MM.1S (cell line): ENCODE measurements at regions not wholly inside any gene's neighbourhood (a gene's known extent, or its start where the extent isn't known, plus 50 kb on each side); places are given as distances from the start of the nearest gene placed in this dataset.

Experiments
- DNase-seq: peaks from one replicate; pipeline ENCODE4 v3.0.0-alpha.2; 2015
- H2AFZ ChIP-seq: fragments of 300-600 bp; sonication (generic); 2 replicates; pipeline ENCODE4 v1.6.0; 2016; ENCODE audit warnings: antibody characterized with exemption, low read length
- H3F3A ChIP-seq: fragments of 300-600 bp; sonication (generic); 2 replicates; pipeline ENCODE4 v1.6.1; 2016; ENCODE audit warnings: mild to moderate bottlenecking, antibody characterized with exemption, low read length, moderate library complexity, mixed read lengths; ENCODE audit not compliant: insufficient read depth
- H3K27ac ChIP-seq: fragments of 300-600 bp; sonication (generic); 2 replicates; pipeline ENCODE4 v1.5.1; 2016; ENCODE audit warnings: mild to moderate bottlenecking, low read length
- H3K27me3 ChIP-seq: fragments of 300-600 bp; sonication (generic); replicated peaks from 2 replicates; pipeline ENCODE4 v1.6.0; 2016; ENCODE audit warnings: low read length; ENCODE audit not compliant: insufficient read depth
- H3K36me3 ChIP-seq: fragments of 300-600 bp; sonication (generic); replicated peaks from 2 replicates; pipeline ENCODE4 v1.6.1; 2016; ENCODE audit warnings: mild to moderate bottlenecking, low read length, mixed read lengths; ENCODE audit not compliant: insufficient read depth
- H3K4me1 ChIP-seq: fragments of 300-600 bp; sonication (generic); 2 replicates; pipeline ENCODE4 v1.6.1; 2016; ENCODE audit warnings: low read length, mixed read lengths
- H3K4me2 ChIP-seq: fragments of 300-600 bp; sonication (generic); 2 replicates; pipeline ENCODE4 v1.6.0; 2016; ENCODE audit warnings: low read depth, low read length
- H3K4me3 ChIP-seq: fragments of 300-600 bp; sonication (generic); 2 replicates; pipeline ENCODE4 v1.5.1; 2016; ENCODE audit warnings: low read length, mixed read lengths
- H3K79me2 ChIP-seq: fragments of 300-600 bp; sonication (generic); 2 replicates; pipeline ENCODE4 v1.6.1; 2016; ENCODE audit warnings: mixed run types, low read length, mixed read lengths
- H3K9ac ChIP-seq: fragments of 300-600 bp; sonication (generic); 2 replicates; pipeline ENCODE4 v1.6.1; 2016; ENCODE audit warnings: low read length, mixed read lengths
- H3K9me2 ChIP-seq: fragments of 300-600 bp; sonication (generic); replicated peaks from 2 replicates; pipeline ENCODE4 v1.6.1; 2016; ENCODE audit warnings: mild to moderate bottlenecking, low read length, mixed read lengths; ENCODE audit not compliant: insufficient read depth
- H3K9me3 ChIP-seq: fragments of 300-600 bp; sonication (generic); replicated peaks from 2 replicates; pipeline ENCODE4 v1.6.1; 2016; ENCODE audit warnings: mild to moderate bottlenecking, low read length, mixed read lengths; ENCODE audit not compliant: insufficient read depth
- H4K20me1 ChIP-seq: fragments of 300-600 bp; sonication (generic); 2 replicates; pipeline ENCODE4 v1.6.1; 2016; ENCODE audit warnings: mild to moderate bottlenecking, low read length, moderate library complexity, mixed read lengths; ENCODE audit not compliant: insufficient read depth
- CTCF ChIP-seq: fragments of 300-600 bp; sonication (generic); IDR thresholded peaks from 2 replicates; pipeline ENCODE4 v1.5.1; 2016; ENCODE audit warnings: antibody characterized with exemption, low read length, mixed read lengths
- EZH2 ChIP-seq: fragments of 300-600 bp; sonication (generic); optimal IDR thresholded peaks from 2 replicates; pipeline ENCODE3; 2017; ENCODE audit warnings: low read depth, mild to moderate bottlenecking, antibody characterized with exemption, low read length, mixed read lengths
- EZH2phosphoT487 ChIP-seq: fragments of 300-600 bp; sonication (generic); IDR thresholded peaks from 2 replicates; pipeline ENCODE4 v1.6.1; 2018; ENCODE audit warnings: antibody characterized with exemption, low read length

GRCh38 chr4:25588206-25588605 lies 67.4 kb upstream of the SLC34A2 start:
- TF ChIP-seq CTCF (no peak), EZH2 (no peak), EZH2phosphoT487 (no peak)
- no peak overlapping the region for H3K9ac ChIP-seq
- no peaks in the 10 kb centered on the region for H3K79me2 ChIP-seq
- no peaks in the 10 kb centered on the region for H3K4me1 ChIP-seq
- H2AFZ ChIP-seq, result no peak overlapping the region
- H3F3A ChIP-seq, result no peaks in the 10 kb centered on the region
- no peaks in the 10 kb centered on the region for H3K9me2 ChIP-seq
- H3K27ac ChIP-seq, result no peak overlapping the region
- H3K4me3 ChIP-seq, result no peak overlapping the region
- no peaks in the 10 kb centered on the region for H3K36me3 ChIP-seq
- H4K20me1 ChIP-seq, result no peaks in the 10 kb centered on the region
- no peak overlapping the region for H3K4me2 ChIP-seq
- no peaks in the 10 kb centered on the region for H3K9me3 ChIP-seq
- DNase-seq, result no peak
- H3K27me3 ChIP-seq, result no peaks in the 10 kb centered on the region

GRCh38 chr4:25590171-25590570 lies 65.5 kb upstream of the SLC34A2 start:
- Histone ChIP-seq H3K9me3 (no peaks in the 10 kb centered on the region), H3K36me3 (no peaks in the 10 kb centered on the region), H3K4me3 (no peak overlapping the region), H3K9me2 (no peaks in the 10 kb centered on the region), H4K20me1 (no peaks in the 10 kb centered on the region), H3F3A (no peaks in the 10 kb centered on the region), H3K27ac (no peak overlapping the region), H3K4me2 (no peak overlapping the region), H3K27me3 (no peaks in the 10 kb centered on the region), H3K9ac (no peak overlapping the region), H2AFZ (no peak overlapping the region), H3K4me1 (no peaks in the 10 kb centered on the region), H3K79me2 (no peaks in the 10 kb centered on the region)
- TF ChIP-seq EZH2 (no peak), EZH2phosphoT487 (no peak), CTCF (no peak)
- no peak for DNase-seq

- Histone ChIP-seq H3K4me3 (no peak overlapping the region), H3K4me1 (no peaks in the 10 kb centered on the region), H3K36me3 (no peaks in the 10 kb centered on the region), H3K27me3 (no peaks in the 10 kb centered on the region), H3F3A (no peaks in the 10 kb centered on the region), H3K27ac (no peak overlapping the region), H3K4me2 (no peak overlapping the region), H3K79me2 (no peaks in the 10 kb centered on the region), H2AFZ (no peak overlapping the region), H4K20me1 (no peaks in the 10 kb centered on the region), H3K9me3 (no peaks in the 10 kb centered on the region), H3K9me2 (no peaks in the 10 kb centered on the region), H3K9ac (no peak overlapping the region)
- no peak for TF ChIP-seq EZH2phosphoT487
- no peak for TF ChIP-seq CTCF
- no peak for TF ChIP-seq EZH2
- no peak for DNase-seq
These were observed 62.9 kb upstream of the SLC34A2 start for GRCh38 chr4:25592736-25593135.
